ENCODE measurements at regions not wholly inside any gene's neighbourhood (a gene's known extent, or its start where the extent isn't known, plus 50 kb on each side); places are given as distances from the start of the nearest gene placed in this dataset.

DNA sequence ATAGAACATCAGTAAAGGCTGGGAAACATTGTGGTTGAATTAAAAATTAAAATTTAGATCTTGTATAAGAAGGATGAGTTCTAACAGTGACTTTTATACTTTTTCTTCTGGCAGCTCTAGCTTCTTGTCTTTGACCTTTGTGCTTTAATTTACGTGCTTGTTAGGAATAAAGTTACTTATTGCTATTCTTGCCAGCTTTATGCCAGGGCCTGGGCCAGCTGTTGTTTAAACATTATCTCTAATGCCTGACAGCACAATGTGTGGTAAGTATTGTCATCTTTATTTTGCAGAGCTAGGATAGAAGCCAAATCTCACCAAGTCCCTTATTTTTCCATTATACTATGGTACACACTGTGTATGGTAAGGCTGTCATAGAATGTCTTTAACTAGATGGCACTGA is 766.7 kb upstream of the GOLIM4 start:
- TF ChIP-seq CTCF (IDR thresholded peaks at IDR 0.05; ENCODE audit: unreplicated experiment), result no peak
- no peaks in the 10 kb centered on the region for H3K27me3 Mint-ChIP-seq
- no peak for DNase-seq (ENCODE audit: low spot score, unreplicated experiment)
- no peak overlapping the region for H3K4me3 Mint-ChIP-seq (ENCODE audit: low read depth)
- peaks cover 11% of the 10 kb centered on the region for H3K36me3 Mint-ChIP-seq (ENCODE audit: insufficient read depth)
- no peak overlapping the region for H3K27ac Mint-ChIP-seq
- peaks cover 22% of the 10 kb centered on the region for H3K9me3 Mint-ChIP-seq (ENCODE audit: low read depth)
- peaks cover 39% of the 10 kb centered on the region for H3K4me1 Mint-ChIP-seq (ENCODE audit: low read depth)

DNA sequence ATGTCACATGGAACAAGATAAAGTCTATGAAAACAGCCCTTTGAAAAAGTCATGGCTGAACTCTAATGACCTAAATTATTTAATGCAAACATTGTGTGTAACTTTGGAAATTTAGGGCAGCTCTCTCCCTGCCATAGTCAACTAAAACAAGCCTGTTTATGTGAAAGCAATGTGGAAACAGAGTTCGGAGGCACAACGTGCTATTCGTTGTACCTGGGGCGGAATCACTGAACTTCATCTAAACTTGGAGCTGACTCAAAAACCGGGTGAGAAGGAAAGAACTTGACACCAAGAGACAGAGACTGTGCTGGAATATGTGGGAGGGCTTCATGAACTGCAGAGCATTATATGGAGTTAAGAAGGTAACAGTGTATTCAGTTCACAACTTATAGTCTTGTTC is 764.9 kb upstream of the GOLIM4 start:
- Mint-ChIP-seq H3K4me3 (ENCODE audit: low read depth) (no peak overlapping the region), H3K4me1 (ENCODE audit: low read depth) (peaks cover 28% of the 10 kb centered on the region), H3K36me3 (ENCODE audit: insufficient read depth) (peaks cover 21% of the 10 kb centered on the region), H3K27ac (no peak overlapping the region), H3K9me3 (ENCODE audit: low read depth) (peaks cover 36% of the 10 kb centered on the region), H3K27me3 (no peaks in the 10 kb centered on the region)
- TF ChIP-seq CTCF (IDR thresholded peaks at IDR 0.05; ENCODE audit: unreplicated experiment), result no peak
- DNase-seq (ENCODE audit: low spot score, unreplicated experiment), result no peak

DNA sequence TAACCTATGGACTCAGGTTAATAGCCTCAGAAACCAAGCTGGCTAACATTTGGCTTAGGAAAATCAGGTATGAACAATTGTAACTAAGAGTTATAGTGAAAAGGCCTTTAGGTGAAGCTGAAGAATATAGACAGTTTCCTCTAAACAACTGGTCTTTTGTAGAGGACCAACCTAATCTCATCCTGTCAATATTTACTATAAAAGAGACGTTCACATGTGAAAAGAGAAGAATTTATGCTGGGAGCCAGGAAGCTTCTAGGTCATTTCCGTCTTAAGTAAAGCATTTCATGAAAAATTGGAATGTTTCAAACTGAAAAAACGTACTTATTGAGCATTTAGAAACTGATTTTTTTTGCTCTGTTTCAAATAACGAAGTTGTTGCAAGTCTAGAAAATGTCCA is 764.3 kb upstream of the GOLIM4 start:
- H3K36me3 Mint-ChIP-seq (ENCODE audit: insufficient read depth), result peaks cover 21% of the 10 kb centered on the region
- no peak for TF ChIP-seq CTCF (IDR thresholded peaks at IDR 0.05; ENCODE audit: unreplicated experiment)
- no peaks in the 10 kb centered on the region for H3K27me3 Mint-ChIP-seq
- DNase-seq (ENCODE audit: low spot score, unreplicated experiment), result no peak
- H3K4me3 Mint-ChIP-seq (ENCODE audit: low read depth), result no peak overlapping the region
- H3K9me3 Mint-ChIP-seq (ENCODE audit: low read depth), result peaks cover 39% of the 10 kb centered on the region
- peak overlapping the region; percentile 33 for H3K27ac Mint-ChIP-seq
- H3K4me1 Mint-ChIP-seq (ENCODE audit: low read depth), result peaks cover 26% of the 10 kb centered on the region

DNA sequence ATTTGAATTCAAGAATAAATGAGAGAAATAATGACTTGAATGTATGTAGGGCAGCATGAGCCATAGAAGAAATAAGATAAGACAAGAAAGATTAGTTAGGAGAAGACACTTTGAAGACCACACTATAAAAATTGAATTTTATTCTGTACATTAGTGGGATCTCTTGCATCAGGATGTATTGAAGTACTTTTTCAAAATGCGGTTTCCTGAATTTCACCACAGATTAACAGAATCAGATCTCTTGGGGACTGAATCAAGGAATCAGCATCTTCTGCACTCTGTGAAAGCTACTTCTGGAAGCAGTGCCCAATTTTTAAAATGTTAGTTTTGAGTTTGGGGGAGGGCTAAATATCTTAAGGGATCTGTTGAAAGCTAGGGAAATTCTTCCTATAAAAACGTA is 763.9 kb upstream of the GOLIM4 start:
- H3K4me3 Mint-ChIP-seq (ENCODE audit: low read depth), result no peak overlapping the region
- peaks cover 23% of the 10 kb centered on the region for H3K4me1 Mint-ChIP-seq (ENCODE audit: low read depth)
- H3K36me3 Mint-ChIP-seq (ENCODE audit: insufficient read depth), result peaks cover 21% of the 10 kb centered on the region
- peaks cover 41% of the 10 kb centered on the region for H3K9me3 Mint-ChIP-seq (ENCODE audit: low read depth)
- no peak for TF ChIP-seq CTCF (IDR thresholded peaks at IDR 0.05; ENCODE audit: unreplicated experiment)
- H3K27me3 Mint-ChIP-seq, result no peaks in the 10 kb centered on the region
- DNase-seq (ENCODE audit: low spot score, unreplicated experiment), result no peak
- H3K27ac Mint-ChIP-seq, result peak overlapping the region; percentile 82

- TF ChIP-seq CTCF (IDR thresholded peaks at IDR 0.05; ENCODE audit: unreplicated experiment), result no peak
- peak overlapping the region; percentile 5 for H3K4me3 Mint-ChIP-seq (ENCODE audit: low read depth)
- peaks cover 44% of the 10 kb centered on the region for H3K9me3 Mint-ChIP-seq (ENCODE audit: low read depth)
- peaks cover 19% of the 10 kb centered on the region for H3K4me1 Mint-ChIP-seq (ENCODE audit: low read depth)
- no peak for DNase-seq (ENCODE audit: low spot score, unreplicated experiment)
- peak overlapping the region; percentile 82 for H3K27ac Mint-ChIP-seq
- H3K27me3 Mint-ChIP-seq, result no peaks in the 10 kb centered on the region
- H3K36me3 Mint-ChIP-seq (ENCODE audit: insufficient read depth), result peaks cover 21% of the 10 kb centered on the region
Measured at GRCh38 chr3:168859143-168859542, 763.4 kb upstream of the GOLIM4 start.

All from progenitor cell of endocrine pancreas (in vitro differentiated cells).